ENCODE measurements at regions not wholly inside any gene's neighbourhood (a gene's known extent, or its start where the extent isn't known, plus 50 kb on each side); places are given as distances from the start of the nearest gene placed in this dataset.
"Not testable (repeated sequence)": the region's sequence is repeated elsewhere in the genome, so short reads cannot be mapped to it uniquely, and the experiment has no call there.

DNA sequence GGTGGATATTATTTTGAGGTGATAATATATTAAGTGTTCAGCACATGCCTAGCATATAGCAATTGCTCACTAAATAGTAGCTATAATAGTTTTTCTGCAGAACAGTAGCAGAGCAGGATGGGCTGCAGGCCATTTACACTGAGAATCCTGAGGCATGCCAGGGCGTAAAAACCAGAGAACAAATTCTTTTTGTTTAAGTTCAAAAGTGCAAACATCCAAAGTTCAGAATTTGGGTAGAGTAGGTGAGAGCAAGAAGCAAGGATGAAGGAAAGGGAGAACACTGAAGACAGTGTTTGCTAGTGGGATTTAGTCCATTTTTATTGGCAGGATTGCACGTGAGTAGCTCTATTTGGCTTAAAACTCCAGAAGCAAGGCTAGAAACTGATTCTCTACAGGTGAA is 72.0 kb upstream of the RHOBTB1 start:
- DNase-seq: no peak
- no peak overlapping the region for H3K4me2 ChIP-seq (replicated peaks; ENCODE audit: low read depth, low read length, poor library complexity, severe bottlenecking)
- no peak for TF ChIP-seq EZH2 (IDR thresholded peaks at IDR 0.05; ENCODE audit: borderline replicate concordance, insufficient read depth, low read depth, low read length, poor library complexity, severe bottlenecking)
- TF ChIP-seq, protein P1, sequence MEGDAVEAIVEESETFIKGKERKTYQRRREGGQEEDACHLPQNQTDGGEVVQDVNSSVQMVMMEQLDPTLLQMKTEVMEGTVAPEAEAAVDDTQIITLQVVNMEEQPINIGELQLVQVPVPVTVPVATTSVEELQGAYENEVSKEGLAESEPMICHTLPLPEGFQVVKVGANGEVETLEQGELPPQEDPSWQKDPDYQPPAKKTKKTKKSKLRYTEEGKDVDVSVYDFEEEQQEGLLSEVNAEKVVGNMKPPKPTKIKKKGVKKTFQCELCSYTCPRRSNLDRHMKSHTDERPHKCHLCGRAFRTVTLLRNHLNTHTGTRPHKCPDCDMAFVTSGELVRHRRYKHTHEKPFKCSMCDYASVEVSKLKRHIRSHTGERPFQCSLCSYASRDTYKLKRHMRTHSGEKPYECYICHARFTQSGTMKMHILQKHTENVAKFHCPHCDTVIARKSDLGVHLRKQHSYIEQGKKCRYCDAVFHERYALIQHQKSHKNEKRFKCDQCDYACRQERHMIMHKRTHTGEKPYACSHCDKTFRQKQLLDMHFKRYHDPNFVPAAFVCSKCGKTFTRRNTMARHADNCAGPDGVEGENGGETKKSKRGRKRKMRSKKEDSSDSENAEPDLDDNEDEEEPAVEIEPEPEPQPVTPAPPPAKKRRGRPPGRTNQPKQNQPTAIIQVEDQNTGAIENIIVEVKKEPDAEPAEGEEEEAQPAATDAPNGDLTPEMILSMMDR (IDR thresholded peaks at IDR 0.05): no peak

DNA sequence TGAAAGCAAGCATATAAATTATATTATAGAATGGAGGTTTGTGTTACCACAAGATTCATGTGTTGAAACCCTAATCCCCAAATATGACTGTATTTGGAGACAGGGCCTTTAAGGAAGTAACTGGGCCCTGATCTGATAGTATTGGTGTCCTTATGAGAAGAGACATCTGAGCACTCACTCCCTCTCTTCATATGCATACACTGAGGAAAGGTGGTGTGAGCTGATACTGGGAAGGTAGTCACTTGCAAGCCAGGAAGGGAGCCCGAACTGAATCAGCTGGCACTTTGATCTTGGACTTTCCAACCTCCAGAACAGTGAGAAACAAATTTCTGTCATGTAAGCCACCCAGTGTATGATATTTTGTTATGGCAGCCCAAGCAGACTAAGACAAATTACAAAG is 66.9 kb upstream of the RHOBTB1 start:
- WGBS (ENCODE audit: insufficient coverage): no CpG with 5 or more reads among the region's 1 CpG

More for the DNA sequence above, 72.0 kb upstream of the RHOBTB1 start:
- no peaks in the 10 kb centered on the region for H3K4me1 Mint-ChIP-seq
- H3K36me3 ChIP-seq (replicated peaks in 1 of 2; ENCODE audit: control extremely low read depth in 1 of 2, control insufficient read depth in 1 of 2, extremely low read depth in 1 of 2, insufficient read depth in 2 of 2, low read length in 1 of 2): no peaks in the 10 kb centered on the region
- no peak for ATAC-seq (ENCODE audit: low read depth)
- H3K27me3 Mint-ChIP-seq: peaks cover 8% of the 10 kb centered on the region
- H3K27ac ChIP-seq (ENCODE audit: low read length in 2 of 2): no peak overlapping the region
- H3K79me2 ChIP-seq (ENCODE audit: control insufficient read depth, insufficient read depth, low read length): no peaks in the 10 kb centered on the region
- no peaks in the 10 kb centered on the region for H3K9me3 ChIP-seq (ENCODE audit: control extremely low read depth in 1 of 3, control insufficient read depth in 2 of 3, insufficient read depth in 1 of 3, low read length in 2 of 3)
- WGBS (ENCODE audit: insufficient coverage): 90% methylated on average over 1 of the region's 2 CpGs
- ChIA-PET CTCF (no interaction called here), POLR2A (no interaction called here)
- H3K9ac ChIP-seq (ENCODE audit: low read length): no peak overlapping the region
- no peaks in the 10 kb centered on the region for H3K4me1 ChIP-seq (ENCODE audit: control insufficient read depth in 2 of 2, insufficient read depth in 2 of 2, low read length in 2 of 2)
- H2AFZ ChIP-seq (ENCODE audit: insufficient read depth, low read depth, low read length, poor library complexity, severe bottlenecking): no peak overlapping the region
- H3K27ac Mint-ChIP-seq: no peak overlapping the region
- intact Hi-C loops (cut with micrococcal nuclease): no loop called here
- peaks cover 2% of the 10 kb centered on the region for H3K9me3 Mint-ChIP-seq (ENCODE audit: insufficient read depth)
- H3K4me3 ChIP-seq (ENCODE audit: control extremely low read depth in 1 of 5, extremely low read depth in 1 of 5, insufficient read depth in 1 of 5, low read depth in 2 of 5, low read length in 4 of 5): no peak overlapping the region
- H3K4me3 Mint-ChIP-seq: no peak overlapping the region
- H3K27me3 ChIP-seq (replicated peaks in 1 of 4; ENCODE audit: control extremely low read depth in 1 of 4, control insufficient read depth in 3 of 4, insufficient read depth in 4 of 4, low read length in 3 of 4): peaks cover 0 to 7% (median 0%) of the 10 kb centered on the region in 4 experiments
- no peaks in the 10 kb centered on the region for H4K20me1 ChIP-seq (ENCODE audit: control insufficient read depth, insufficient read depth, low read length, poor library complexity, severe bottlenecking)

DNA sequence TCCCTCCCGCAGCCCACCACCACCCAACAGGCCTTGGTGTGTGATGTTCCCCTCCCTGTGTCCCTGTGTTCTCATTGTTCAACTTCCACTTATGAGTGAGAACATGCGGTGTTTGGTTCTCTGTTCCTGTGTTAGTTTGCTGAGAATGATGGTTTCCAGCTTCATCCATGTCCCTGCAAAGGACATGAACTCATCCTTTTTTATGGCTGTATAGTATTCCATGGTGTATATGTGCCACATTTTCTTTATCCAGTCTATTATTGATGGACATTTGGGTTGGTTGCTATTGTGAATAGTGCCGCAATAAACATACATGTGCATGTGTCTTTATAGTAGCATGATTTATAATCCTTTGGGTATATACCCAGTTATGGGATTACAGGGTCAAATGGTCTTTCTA is 59.1 kb upstream of the RHOBTB1 start:
- no CpG with 5 or more reads among the region's 3 CpGs for WGBS (ENCODE audit: insufficient coverage)
- intact Hi-C loops (cut with micrococcal nuclease); H3K36me3 ChIP-seq (replicated peaks in 1 of 2; ENCODE audit: control extremely low read depth in 1 of 2, control insufficient read depth in 1 of 2, extremely low read depth in 1 of 2, insufficient read depth in 2 of 2, low read length in 1 of 2); H3K9me3 Mint-ChIP-seq (ENCODE audit: insufficient read depth); H3K4me2 ChIP-seq (replicated peaks; ENCODE audit: low read depth, low read length, poor library complexity, severe bottlenecking); H3K79me2 ChIP-seq (ENCODE audit: control insufficient read depth, insufficient read depth, low read length); H3K4me3 ChIP-seq (ENCODE audit: control extremely low read depth in 1 of 5, extremely low read depth in 1 of 5, insufficient read depth in 1 of 5, low read depth in 2 of 5, low read length in 4 of 5); ATAC-seq (ENCODE audit: low read depth); H3K9ac ChIP-seq (ENCODE audit: low read length); CTCF ChIA-PET; H3K27ac Mint-ChIP-seq; H3K4me3 Mint-ChIP-seq; H3K9me3 ChIP-seq (ENCODE audit: control extremely low read depth in 1 of 3, control insufficient read depth in 2 of 3, insufficient read depth in 1 of 3, low read length in 2 of 3); DNase-seq; POLR2A ChIA-PET; H2AFZ ChIP-seq (ENCODE audit: insufficient read depth, low read depth, low read length, poor library complexity, severe bottlenecking); H3K27ac ChIP-seq (ENCODE audit: low read length in 2 of 2); H4K20me1 ChIP-seq (ENCODE audit: control insufficient read depth, insufficient read depth, low read length, poor library complexity, severe bottlenecking); H3K4me1 ChIP-seq (ENCODE audit: control insufficient read depth in 2 of 2, insufficient read depth in 2 of 2, low read length in 2 of 2); H3K4me1 Mint-ChIP-seq: not testable (repeated sequence)
- H3K27me3 Mint-ChIP-seq: peaks cover 76% of the 10 kb centered on the region
- peaks cover 0 to 16% (median 10%) of the 10 kb centered on the region in 4 experiments for H3K27me3 ChIP-seq (replicated peaks in 1 of 4; ENCODE audit: control extremely low read depth in 1 of 4, control insufficient read depth in 3 of 4, insufficient read depth in 4 of 4, low read length in 3 of 4)

More for the DNA sequence above, 66.9 kb upstream of the RHOBTB1 start:
- CTCF ChIA-PET: interaction anchor here (0.7 kb wide), 1 partner anchor 193 kb away, joined by 3 read pairs; no protein-coding TSS in a partner anchor
- Histone ChIP-seq H3K9me3 (ENCODE audit: control extremely low read depth in 1 of 3, control insufficient read depth in 2 of 3, insufficient read depth in 1 of 3, low read length in 2 of 3) (peaks cover 0 to 7% (median 0%) of the 10 kb centered on the region in 3 donors), H4K20me1 (ENCODE audit: control insufficient read depth, insufficient read depth, low read length, poor library complexity, severe bottlenecking) (no peaks in the 10 kb centered on the region), H3K4me3 (ENCODE audit: control extremely low read depth in 1 of 5, extremely low read depth in 1 of 5, insufficient read depth in 1 of 5, low read depth in 2 of 5, low read length in 4 of 5) (no peak overlapping the region), H3K36me3 (replicated peaks in 1 of 2; ENCODE audit: control extremely low read depth in 1 of 2, control insufficient read depth in 1 of 2, extremely low read depth in 1 of 2, insufficient read depth in 2 of 2, low read length in 1 of 2) (no peaks in the 10 kb centered on the region), H3K79me2 (ENCODE audit: control insufficient read depth, insufficient read depth, low read length) (no peaks in the 10 kb centered on the region), H3K27ac (ENCODE audit: low read length in 2 of 2) (no peak overlapping the region), H3K9ac (ENCODE audit: low read length) (no peak overlapping the region), H3K4me2 (replicated peaks; ENCODE audit: low read depth, low read length, poor library complexity, severe bottlenecking) (no peak overlapping the region), H2AFZ (ENCODE audit: insufficient read depth, low read depth, low read length, poor library complexity, severe bottlenecking) (no peak overlapping the region), H3K4me1 (ENCODE audit: control insufficient read depth in 2 of 2, insufficient read depth in 2 of 2, low read length in 2 of 2) (no peaks in the 10 kb centered on the region), H3K27me3 (replicated peaks in 1 of 4; ENCODE audit: control extremely low read depth in 1 of 4, control insufficient read depth in 3 of 4, insufficient read depth in 4 of 4, low read length in 3 of 4) (peaks cover 0 to 8% (median 0%) of the 10 kb centered on the region in 4 experiments)
- POLR2A ChIA-PET: no interaction called here
- Mint-ChIP-seq H3K27me3 (peaks cover 29% of the 10 kb centered on the region), H3K9me3 (ENCODE audit: insufficient read depth) (no peaks in the 10 kb centered on the region), H3K4me3 (no peak overlapping the region), H3K27ac (no peak overlapping the region), H3K4me1 (no peaks in the 10 kb centered on the region)
- ATAC-seq (ENCODE audit: low read depth) (no peak), DNase-seq (no peak)
- intact Hi-C loops (cut with micrococcal nuclease): no loop called here
- no peak for TF ChIP-seq EZH2 (IDR thresholded peaks at IDR 0.05; ENCODE audit: borderline replicate concordance, insufficient read depth, low read depth, low read length, poor library complexity, severe bottlenecking)
- TF ChIP-seq, protein P1 (IDR thresholded peaks at IDR 0.05): no peak

All from B cell (primary cell).